Posterior cingulate gyrus (tissue), 11 donors: ENCODE measurements at regions not wholly inside any gene's neighbourhood (a gene's known extent, or its start where the extent isn't known, plus 50 kb on each side); places are given as distances from the start of the nearest gene placed in this dataset.

Experiments used
- DNase-seq, 10 donors: peaks; one replicate each; pipeline versions ENCODE4 v3.0.0 to v3.0.0-alpha.2; 2020 to 2021; ENCODE audit warnings: mixed read lengths in 3 of 10
- intact Hi-C: fragments of 100-400 bp; cut with DNase I; formaldehyde crosslinking; loops from one replicate; pipeline ENCODE4 v1.15.1; 2023

GRCh38 chr13:57056601-57057180, 84.0 kb upstream of the PRR20A start:
- intact Hi-C loops = no loop called here
- DNase-seq = no peak

- intact Hi-C loops = no loop called here
- DNase-seq = peak in 1 of 10 donors; percentile 38
Measured at GRCh38 chr13:57063007-57063406, 77.7 kb upstream of the PRR20A start.

DNA sequence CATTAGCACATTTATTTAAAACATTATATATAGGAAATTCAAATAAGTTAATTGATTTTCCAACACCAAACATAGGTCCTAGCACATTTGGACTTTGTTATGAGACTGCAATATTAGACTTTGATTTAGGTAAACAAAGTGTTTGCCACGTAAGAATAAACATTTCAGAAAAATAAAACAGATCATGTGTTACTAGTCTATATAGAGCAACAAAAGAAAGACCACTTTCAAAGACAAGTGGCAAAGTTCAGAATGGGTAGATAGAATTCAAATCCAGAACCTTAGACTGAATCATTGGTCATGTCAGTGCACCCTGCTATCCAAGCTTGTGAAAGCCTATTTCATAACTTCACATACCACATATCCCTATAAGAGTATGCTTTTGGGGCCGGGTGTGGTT, 66.7 kb upstream of the PRR20A start:
- intact Hi-C loops = no loop called here
- DNase-seq = no peak

DNA sequence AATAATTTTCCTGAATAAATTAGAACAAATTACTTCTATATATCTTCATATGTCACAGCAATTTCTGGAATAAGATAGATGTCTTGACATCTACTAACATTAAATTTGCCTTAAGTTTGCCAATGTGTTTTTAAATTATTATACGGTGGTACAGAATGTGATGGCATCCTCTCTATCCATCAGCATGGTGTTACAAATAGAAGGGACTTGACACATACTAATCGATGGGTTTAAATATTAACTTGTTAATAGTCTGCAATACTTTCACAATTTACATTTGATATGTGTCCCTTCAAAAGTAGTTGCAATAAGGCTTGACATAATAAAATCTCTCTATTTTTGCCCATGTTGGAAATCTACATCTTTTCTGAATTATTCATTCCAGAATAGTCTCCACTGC, 65.1 kb upstream of the PRR20A start:
- no peak for DNase-seq
- intact Hi-C loops = no loop called here

DNA sequence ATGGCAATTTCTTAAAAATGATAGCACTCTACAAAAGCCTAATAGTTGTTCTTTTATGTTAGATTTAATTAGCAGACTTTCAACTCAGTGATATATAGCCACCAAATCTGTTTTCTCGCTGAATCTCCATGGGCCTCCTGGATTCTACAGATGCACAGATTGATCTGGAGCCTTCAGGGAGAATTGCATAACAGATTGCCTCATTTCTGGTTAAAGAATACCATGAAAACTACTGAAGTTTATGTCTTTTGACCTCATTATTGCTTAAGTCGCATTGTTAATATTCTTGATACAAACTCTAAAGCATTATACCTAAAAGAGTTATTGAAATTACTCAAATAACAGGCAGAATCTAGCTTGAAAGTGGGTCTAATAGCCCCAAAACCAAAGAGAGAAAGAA, 53.7 kb upstream of the PRR20A start:
- intact Hi-C loops = no loop called here
- no peak for DNase-seq
